HEK293 (cell line): ENCODE measurements at regions not wholly inside any gene's neighbourhood (a gene's known extent, or its start where the extent isn't known, plus 50 kb on each side); places are given as distances from the start of the nearest gene placed in this dataset.
"Not testable (repeated sequence)": the region's sequence is repeated elsewhere in the genome, so short reads cannot be mapped to it uniquely, and the experiment has no call there.

Source experiments
- CTCF ChIA-PET: fragments of 350-600 bp; formaldehyde crosslinking; extraction: SDS; loops from one replicate; lab custom pipeline; 2021; ENCODE audit warnings: antibody characterized with exemption; lab: Yijun Ruan, JAX
- POLR2A ChIA-PET: fragments of 300-600 bp; formaldehyde crosslinking; extraction: SDS; loops from one replicate; lab custom pipeline; 2020; ENCODE audit warnings: antibody characterized with exemption, inconsistent platforms; lab: Yijun Ruan, JAX
- H3K27ac ChIP-seq: fragments of 200-500 bp; sonication (Bioruptor generic); 2 replicates; pipeline ENCODE4 v1.5.1; 2014; ENCODE audit warnings: low read depth, low read length, control low read depth, inconsistent platforms; ENCODE audit errors: extremely low read depth
- H3K36me3 ChIP-seq, 2 experiments: fragments of 200-500 bp in 1 of 2; sonication (Bioruptor generic) in 1 of 2; 1 replicate in 1 of 2; 2 replicates in 1 of 2; pipeline ENCODE4 v1.5.1; 2014 to 2017; ENCODE audit warnings: inconsistent platforms in 2 of 2, low read length in 2 of 2; ENCODE audit not compliant: control insufficient read depth in 2 of 2, insufficient read depth in 1 of 2
- H3K4me1 ChIP-seq: fragments of 200-500 bp; sonication (Bioruptor generic); 2 replicates; pipeline ENCODE4 v1.5.1; 2014; ENCODE audit warnings: mild to moderate bottlenecking, low read length, inconsistent platforms; ENCODE audit not compliant: control insufficient read depth, insufficient read depth
- H3K4me3 ChIP-seq: 2 replicates; pipeline ENCODE4 v1.5.1; 2011; ENCODE audit warnings: low read depth, mild to moderate bottlenecking, control low read depth, low read length, moderate library complexity
- H3K9me3 ChIP-seq: fragments of 200-500 bp; sonication (Bioruptor generic); 2 replicates; pipeline ENCODE4 v1.5.1; 2014; ENCODE audit warnings: low read depth, low read length, inconsistent platforms; ENCODE audit not compliant: control insufficient read depth, insufficient read depth
- ATF2 ChIP-seq: fragments of 450-650 bp; formaldehyde crosslinking; IDR thresholded peaks from 2 replicates; pipeline ENCODE4 v1.5.1; 2016; ENCODE audit warnings: missing biosample characterization, missing genetic modification characterization, low read depth
- SCRT2 ChIP-seq: fragments of 450-650 bp; formaldehyde crosslinking; IDR thresholded peaks from 2 replicates; pipeline ENCODE4 v1.5.1; 2016; ENCODE audit warnings: missing biosample characterization, missing genetic modification characterization
- ZBTB17 ChIP-seq: fragments of 450-650 bp; formaldehyde crosslinking; IDR thresholded peaks from 2 replicates; pipeline ENCODE4 v1.5.1; 2016; ENCODE audit warnings: missing biosample characterization, missing genetic modification characterization
- ZBTB20 ChIP-seq: fragments of 450-650 bp; formaldehyde crosslinking; IDR thresholded peaks from 2 replicates; pipeline ENCODE4 v1.5.1; 2016; ENCODE audit warnings: missing biosample characterization, missing genetic modification characterization
- ZBTB48 ChIP-seq: fragments of 450-650 bp; formaldehyde crosslinking; IDR thresholded peaks from 2 replicates; pipeline ENCODE4 v1.5.1; 2016; ENCODE audit warnings: missing biosample characterization, missing genetic modification characterization
- ZBTB8A ChIP-seq: fragments of 450-650 bp; formaldehyde crosslinking; IDR thresholded peaks from 2 replicates; pipeline ENCODE4 v1.5.1; 2016; ENCODE audit warnings: missing biosample characterization, missing genetic modification characterization
- ZFP3 ChIP-seq: fragments of 450-650 bp; formaldehyde crosslinking; IDR thresholded peaks from 2 replicates; pipeline ENCODE4 v1.5.1; 2016; ENCODE audit warnings: low read depth, missing biosample characterization, missing genetic modification characterization
- ZIC2 ChIP-seq: fragments of 450-650 bp; formaldehyde crosslinking; IDR thresholded peaks from 2 replicates; pipeline ENCODE4 v1.5.1; 2016; ENCODE audit warnings: missing biosample characterization, missing genetic modification characterization
- ZNF37A ChIP-seq: fragments of 450-650 bp; IDR thresholded peaks from 2 replicates; pipeline ENCODE4 v1.5.1; 2018; ENCODE audit warnings: missing biosample characterization, missing genetic modification characterization
- ZNF510 ChIP-seq: fragments of 450-650 bp; formaldehyde crosslinking; IDR thresholded peaks from 2 replicates; pipeline ENCODE4 v1.5.1; 2018; ENCODE audit warnings: mild to moderate bottlenecking, missing genetic modification characterization, missing biosample characterization; ENCODE audit not compliant: insufficient replicate concordance
- ZNF521 ChIP-seq: fragments of 450-650 bp; formaldehyde crosslinking; IDR thresholded peaks from 2 replicates; pipeline ENCODE4 v1.5.1; 2017; ENCODE audit warnings: missing biosample characterization, mild to moderate bottlenecking, missing genetic modification characterization
- ZNF548 ChIP-seq: fragments of 450-650 bp; formaldehyde crosslinking; IDR thresholded peaks from 2 replicates; pipeline ENCODE4 v1.5.1; 2016; ENCODE audit warnings: missing biosample characterization, missing genetic modification characterization
- ZNF561 ChIP-seq: fragments of 450-650 bp; IDR thresholded peaks from 2 replicates; pipeline ENCODE4 v1.5.1; 2018; ENCODE audit warnings: missing biosample characterization, missing genetic modification characterization, borderline replicate concordance
- ZNF600 ChIP-seq: fragments of 450-650 bp; formaldehyde crosslinking; IDR thresholded peaks from 2 replicates; pipeline ENCODE4 v1.5.1; 2016; ENCODE audit warnings: missing biosample characterization, missing genetic modification characterization
- ZNF660 ChIP-seq: fragments of 450-650 bp; IDR thresholded peaks from 2 replicates; pipeline ENCODE4 v1.5.1; 2018; ENCODE audit warnings: missing biosample characterization, mild to moderate bottlenecking, missing genetic modification characterization
- ZNF792 ChIP-seq: fragments of 450-650 bp; formaldehyde crosslinking; IDR thresholded peaks from 2 replicates; pipeline ENCODE4 v1.5.1; 2016; ENCODE audit warnings: missing biosample characterization, missing genetic modification characterization
- TF ChIP-seq, protein P1 (sequence below): fragments of 450-650 bp; formaldehyde crosslinking; IDR thresholded peaks from 2 replicates; pipeline ENCODE4 v1.5.1; 2016; ENCODE audit warnings: missing biosample characterization, missing genetic modification characterization
- TF ChIP-seq, protein P2 (sequence below): fragments of 450-650 bp; formaldehyde crosslinking; IDR thresholded peaks from 2 replicates; pipeline ENCODE4 v1.5.1; 2017; ENCODE audit warnings: missing biosample characterization, missing genetic modification characterization

DNA sequence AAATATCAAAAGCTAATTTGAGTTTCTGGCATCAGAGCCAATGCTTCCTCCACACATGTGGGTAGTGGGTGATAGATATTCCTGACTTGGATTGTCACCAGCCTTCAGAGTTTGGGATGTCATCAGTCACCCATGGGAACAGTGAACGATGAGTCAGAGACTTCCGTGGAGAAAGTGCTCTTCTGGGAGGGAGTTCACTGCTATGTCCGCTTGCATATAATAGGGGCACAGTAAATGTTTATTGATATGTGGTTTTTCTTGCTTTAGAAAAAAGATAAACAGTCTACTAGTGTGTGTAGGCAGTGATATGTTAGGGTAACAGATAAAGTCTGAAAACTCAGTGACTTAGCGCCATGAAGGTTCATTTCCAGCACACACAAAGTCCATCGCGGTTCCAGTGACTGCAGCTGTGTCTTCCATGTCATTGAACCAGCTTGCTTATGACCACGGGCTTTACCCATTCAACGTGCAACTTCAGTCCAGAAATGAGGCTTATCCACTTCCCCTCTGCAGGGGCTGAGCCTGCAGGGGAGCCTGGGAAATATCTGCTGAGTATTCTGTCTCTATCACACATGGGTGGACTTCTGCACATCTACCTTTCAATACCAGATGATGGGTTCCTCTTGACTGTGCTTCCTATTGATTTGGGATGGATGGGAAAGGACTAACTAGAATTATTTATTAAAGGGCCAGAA lies 87.7 kb upstream of the WWC2 start:
- TF ChIP-seq, protein P1, sequence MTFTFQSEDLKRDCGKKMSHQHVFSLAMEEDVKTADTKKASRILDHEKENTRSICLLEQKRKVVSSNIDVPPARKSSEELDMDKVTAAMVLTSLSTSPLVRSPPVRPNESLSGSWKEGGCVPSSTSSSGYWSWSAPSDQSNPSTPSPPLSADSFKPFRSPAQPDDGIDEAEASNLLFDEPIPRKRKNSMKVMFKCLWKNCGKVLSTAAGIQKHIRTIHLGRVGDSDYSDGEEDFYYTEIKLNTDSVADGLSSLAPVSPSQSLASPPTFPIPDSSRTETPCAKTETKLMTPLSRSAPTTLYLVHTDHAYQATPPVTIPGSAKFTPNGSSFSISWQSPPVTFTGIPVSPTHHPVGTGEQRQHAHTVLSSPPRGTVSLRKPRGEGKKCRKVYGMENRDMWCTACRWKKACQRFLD (tag by site-specific recombination) = no peak
- TF ChIP-seq ZBTB8A (tag by site-specific recombination) = no peak
- no peak for TF ChIP-seq ZNF521 (tag by site-specific recombination)
- 0 out of 2 replicates have a peak, but pooled peaks have one; percentile 19 for TF ChIP-seq ZBTB17 (tag by site-specific recombination)
- 0 out of 2 replicates have a peak, but pooled peaks have one; percentile 21 for TF ChIP-seq ZNF660 (tag by site-specific recombination)
- peak; percentile 19; the same call in 1 of the 2 replicates for TF ChIP-seq ZNF600 (tag by site-specific recombination)
- Histone ChIP-seq H3K4me1 (no peaks in the 10 kb centered on the region), H3K36me3 (no peaks in the 10 kb centered on the region), H3K9me3 (no peaks in the 10 kb centered on the region), H3K27ac (no peak overlapping the region), H3K4me3 (no peak overlapping the region)
- POLR2A ChIA-PET = no interaction called here
- CTCF ChIA-PET = interaction anchor here (0.6 kb wide), 1 partner anchor 251 kb away, joined by 3 read pairs; no protein-coding TSS in a partner anchor

DNA sequence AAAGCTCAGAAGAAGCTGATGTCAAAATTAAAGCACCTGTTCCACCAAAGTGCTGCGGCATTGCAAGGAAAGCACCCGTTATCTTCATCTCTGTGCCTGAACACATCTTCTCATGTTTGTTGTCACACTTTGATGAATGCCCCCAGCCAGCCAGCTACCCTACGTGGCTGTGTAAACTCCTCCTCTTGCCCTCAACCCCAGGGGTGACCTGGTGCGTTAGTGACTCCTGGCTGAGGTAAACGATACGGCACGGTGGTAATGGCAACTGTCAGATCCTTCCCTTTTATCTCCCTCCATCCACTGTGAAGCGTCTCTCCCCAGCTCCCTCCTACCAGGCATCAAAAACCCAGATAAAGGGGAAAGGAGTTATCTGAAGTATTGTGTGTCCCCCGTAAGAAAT lies 90.6 kb upstream of the WWC2 start:
- H3K4me1 ChIP-seq = no peaks in the 10 kb centered on the region
- no peak for TF ChIP-seq ZNF37A (tag by site-specific recombination)
- 0 out of 2 replicates have a peak, but pooled peaks have one; percentile 8 for TF ChIP-seq ZIC2 (tag by site-specific recombination)
- no peak for TF ChIP-seq ZBTB20 (tag by site-specific recombination)
- TF ChIP-seq ZNF561 (tag by site-specific recombination) = no peak
- TF ChIP-seq, all 188 proteins: peak for 1
- Histone ChIP-seq H3K4me3 (no peak overlapping the region), H3K36me3 (no peaks in the 10 kb centered on the region), H3K9me3 (no peaks in the 10 kb centered on the region), H3K27ac (no peak overlapping the region)
- POLR2A ChIA-PET = no interaction called here
- CTCF ChIA-PET = interaction anchor here (1.6 kb wide), 2 partner anchors 70 to 254 kb away, joined by 5 to 7 read pairs; no protein-coding TSS in a partner anchor

DNA sequence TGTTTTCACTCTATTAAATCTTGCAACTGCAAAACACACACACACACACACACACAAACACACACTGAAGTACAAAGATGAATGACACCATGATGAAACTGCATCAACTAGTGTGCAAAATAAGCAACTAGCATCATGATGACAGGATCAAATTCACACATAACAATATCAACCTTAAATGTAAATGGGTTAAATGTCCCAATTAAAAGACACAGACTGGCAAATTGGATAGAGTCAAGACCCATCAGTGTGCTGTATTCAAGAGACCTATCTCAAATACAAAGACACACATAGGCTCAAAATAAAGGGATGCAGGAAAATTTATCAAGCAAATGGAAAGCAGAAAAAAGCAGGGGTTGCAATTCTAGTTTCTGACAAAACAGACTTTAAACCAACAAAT lies 87.2 kb upstream of the DCTD start:
- POLR2A ChIA-PET, CTCF ChIA-PET, H3K9me3 ChIP-seq: not testable (repeated sequence)

GRCh38 chr4:182994171-182994570 lies 77.0 kb upstream of the DCTD start:
- Histone ChIP-seq H3K4me1 (no peaks in the 10 kb centered on the region), H3K27ac (no peak overlapping the region), H3K4me3 (no peak overlapping the region), H3K36me3 (no peaks in the 10 kb centered on the region), H3K9me3 (no peaks in the 10 kb centered on the region)
- TF ChIP-seq ZBTB48 (tag by site-specific recombination) = no peak
- TF ChIP-seq ATF2 (tag by site-specific recombination) = no peak
- TF ChIP-seq, protein P2, sequence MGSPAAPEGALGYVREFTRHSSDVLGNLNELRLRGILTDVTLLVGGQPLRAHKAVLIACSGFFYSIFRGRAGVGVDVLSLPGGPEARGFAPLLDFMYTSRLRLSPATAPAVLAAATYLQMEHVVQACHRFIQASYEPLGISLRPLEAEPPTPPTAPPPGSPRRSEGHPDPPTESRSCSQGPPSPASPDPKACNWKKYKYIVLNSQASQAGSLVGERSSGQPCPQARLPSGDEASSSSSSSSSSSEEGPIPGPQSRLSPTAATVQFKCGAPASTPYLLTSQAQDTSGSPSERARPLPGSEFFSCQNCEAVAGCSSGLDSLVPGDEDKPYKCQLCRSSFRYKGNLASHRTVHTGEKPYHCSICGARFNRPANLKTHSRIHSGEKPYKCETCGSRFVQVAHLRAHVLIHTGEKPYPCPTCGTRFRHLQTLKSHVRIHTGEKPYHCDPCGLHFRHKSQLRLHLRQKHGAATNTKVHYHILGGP (tag by site-specific recombination) = no peak
- TF ChIP-seq ZNF510 (tag by site-specific recombination) = no peak
- TF ChIP-seq ZNF792 (tag by site-specific recombination) = no peak
- TF ChIP-seq ZNF548 (tag by site-specific recombination) = no peak
- TF ChIP-seq SCRT2 (tag by site-specific recombination) = no peak
- TF ChIP-seq ZFP3 (tag by site-specific recombination) = no peak
- ChIA-PET POLR2A (no interaction called here), CTCF (no interaction called here)

More for the DNA sequence above, 87.2 kb upstream of the DCTD start:
- not testable (repeated sequence) for H3K36me3 ChIP-seq, H3K27ac ChIP-seq, H3K4me1 ChIP-seq, H3K4me3 ChIP-seq
